Activated CD4-positive, alpha-beta T cell treated with anti-CD3 and anti-CD28 coated beads, Interleukin-2, amount 50 U/mL, for 4 hours (primary cell): ENCODE measurements at regions not wholly inside any gene's neighbourhood (a gene's known extent, or its start where the extent isn't known, plus 50 kb on each side); places are given as distances from the start of the nearest gene placed in this dataset.

ENCODE experiments used
- DNase-seq, 2 experiments: peaks; one replicate each; pipeline ENCODE4 v3.0.0-alpha.2; 2020

DNA sequence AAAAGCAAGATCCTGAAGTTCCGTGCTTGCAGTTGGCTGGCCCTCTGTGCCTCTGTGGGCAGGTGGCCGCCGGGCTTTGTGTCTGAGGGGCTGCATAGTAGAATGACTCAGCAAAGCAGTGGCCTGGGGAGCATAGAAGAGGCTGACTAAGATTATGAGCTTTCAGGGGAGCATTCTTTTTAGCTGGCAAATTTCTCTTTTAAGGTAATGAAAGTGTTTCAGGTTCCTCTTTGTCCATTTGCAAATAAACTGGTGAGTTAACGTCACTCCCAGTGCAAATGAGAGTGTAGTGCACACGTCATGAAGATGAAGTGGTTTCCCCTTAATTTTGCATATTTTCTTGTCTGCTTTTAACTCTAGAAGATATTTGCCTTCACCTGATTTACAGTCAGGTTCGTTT, 98.6 kb downstream of the BCL2L11 start:
- DNase-seq = no peak

DNA sequence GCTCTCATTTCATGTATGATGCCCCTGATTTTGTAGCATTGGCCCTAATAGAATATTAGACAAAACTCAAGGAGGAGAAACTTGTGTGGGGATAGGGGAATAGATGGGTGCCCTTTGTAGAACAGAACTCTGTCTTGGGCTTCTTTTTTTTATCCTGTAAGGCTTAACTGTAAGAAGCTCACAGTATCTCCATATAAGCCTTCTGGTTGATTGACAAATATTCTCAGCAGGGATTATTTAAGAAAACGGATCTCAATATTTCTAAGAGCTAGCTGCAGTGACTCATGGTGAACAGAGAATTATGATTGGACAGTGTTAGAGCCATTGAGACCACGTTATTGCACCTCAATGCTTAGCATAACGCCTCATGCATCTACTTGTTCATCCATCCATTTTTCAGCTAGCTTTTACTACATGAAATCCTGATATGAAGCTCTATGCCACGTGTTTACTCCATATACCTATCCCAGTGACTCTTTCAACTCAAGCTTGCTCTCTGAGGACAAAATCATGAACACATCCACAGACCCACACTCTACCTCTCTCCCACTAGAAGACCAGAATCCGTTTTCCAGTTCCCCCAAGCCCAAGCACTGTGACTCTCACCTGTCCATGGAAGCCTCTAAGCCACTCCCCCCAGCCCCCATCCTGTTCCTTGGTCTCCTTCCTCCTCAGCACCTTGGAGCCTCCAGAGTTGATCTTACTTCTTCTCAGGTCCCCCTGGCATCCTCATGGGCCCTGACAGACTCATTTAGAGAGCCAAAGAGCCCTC, 99.2 kb downstream of the BCL2L11 start:
- no peak for DNase-seq

GRCh38 chr2:111220962-111221361, 100.2 kb downstream of the BCL2L11 start:
- no peak for DNase-seq

DNA sequence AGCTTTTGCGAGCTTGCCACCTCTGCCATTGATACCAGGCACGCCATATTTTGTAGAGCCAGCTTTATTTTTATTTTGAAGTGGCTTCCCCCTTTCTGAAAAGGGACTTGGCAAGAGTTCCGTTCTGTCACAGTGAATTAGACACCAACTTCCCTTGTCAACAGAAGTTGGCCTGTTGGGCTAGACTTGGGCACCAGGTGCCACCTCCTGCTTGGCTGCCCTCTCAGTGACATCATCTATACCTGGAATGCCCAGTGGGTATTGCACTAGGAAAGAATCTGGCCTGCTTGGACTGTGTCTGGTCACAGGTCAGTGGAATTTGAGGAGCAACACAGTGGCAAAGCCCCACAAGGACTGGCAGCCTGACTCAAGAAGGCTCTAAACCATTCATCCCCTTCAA, 101.0 kb downstream of the BCL2L11 start:
- DNase-seq = no peak

DNA sequence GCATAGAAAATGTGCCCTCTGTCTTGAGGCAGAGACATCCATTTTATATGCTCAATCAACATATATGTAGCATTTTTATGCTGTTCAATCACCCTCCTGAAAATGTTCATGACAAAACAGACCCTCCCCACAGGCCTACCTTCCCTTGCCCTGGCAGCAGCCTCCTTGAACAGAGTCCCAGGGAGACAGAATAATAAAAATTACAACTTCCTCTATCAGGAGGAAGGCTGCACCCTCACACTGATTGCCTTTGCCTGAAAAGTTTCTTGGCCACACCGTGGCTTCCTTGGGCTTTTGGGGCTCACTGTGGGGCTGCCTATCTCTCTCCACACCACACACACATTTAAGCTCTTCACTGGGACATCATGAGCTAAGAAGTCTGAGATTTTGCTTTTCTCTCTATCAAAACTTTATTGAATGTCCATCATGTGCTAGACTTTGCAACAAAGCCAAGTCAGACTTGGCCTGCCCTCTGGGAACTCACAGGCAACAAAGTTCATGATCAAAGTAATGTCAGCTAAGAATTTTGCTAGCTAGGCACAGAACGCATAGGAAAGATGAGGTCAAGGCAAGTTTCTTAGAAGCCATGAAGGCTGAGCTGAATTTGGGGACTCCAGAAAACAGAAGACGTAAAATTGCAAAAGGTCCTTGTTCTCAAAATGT, 101.6 kb downstream of the BCL2L11 start:
- DNase-seq = no peak

GRCh38 chr2:111225856-111226255, 105.1 kb downstream of the BCL2L11 start:
- DNase-seq = no peak

- DNase-seq = no peak
These were observed 106.4 kb downstream of the BCL2L11 start for GRCh38 chr2:111226876-111227700.

GRCh38 chr2:111227716-111228141, 107.0 kb downstream of the BCL2L11 start:
- no peak for DNase-seq

GRCh38 chr2:111231532-111232252, 111.0 kb downstream of the BCL2L11 start:
- DNase-seq = no peak

- DNase-seq = no peak
These were observed 114.7 kb downstream of the BCL2L11 start for GRCh38 chr2:111235192-111236015.

DNA sequence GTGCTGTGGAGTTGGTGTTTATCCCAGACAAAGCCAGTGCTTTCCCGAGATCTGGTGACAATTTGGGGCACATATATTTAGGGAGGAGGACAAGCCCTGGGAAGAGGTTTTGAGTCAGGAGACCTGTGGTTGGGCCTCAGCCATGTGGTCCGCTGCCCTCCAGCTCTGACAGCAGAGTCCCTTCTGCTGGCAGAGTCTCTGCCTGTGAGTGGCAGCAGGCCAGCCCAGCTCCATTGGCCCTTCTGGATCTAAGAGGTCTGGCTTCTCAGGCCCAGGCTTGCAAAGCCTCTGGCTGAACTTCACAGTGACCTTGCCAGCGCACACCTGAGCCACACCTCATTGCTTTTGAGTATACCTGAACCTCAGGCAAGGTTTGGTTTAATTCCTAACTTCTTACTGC, 115.3 kb downstream of the BCL2L11 start:
- DNase-seq = no peak

DNA sequence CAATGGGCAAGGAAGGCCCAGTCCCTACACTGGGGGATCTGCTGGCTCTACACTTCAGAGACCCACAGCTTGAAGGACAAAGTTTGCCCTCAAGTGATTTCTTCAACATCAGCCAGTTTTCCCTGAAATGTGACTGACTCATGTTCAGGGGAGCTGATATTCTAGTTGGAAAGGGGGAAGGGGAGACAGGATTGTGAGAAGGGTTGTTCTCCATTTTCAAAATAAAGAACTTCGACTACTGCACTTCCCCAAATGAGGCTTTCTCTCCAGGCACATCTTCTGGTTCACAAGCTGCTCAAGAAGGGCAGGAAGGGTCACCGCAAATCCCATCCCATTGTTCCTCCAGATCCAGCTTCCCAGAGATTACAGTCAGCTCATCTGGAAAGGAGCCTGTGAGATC, 117.6 kb downstream of the BCL2L11 start:
- no peak for DNase-seq

GRCh38 chr2:111239107-111239506, 118.4 kb downstream of the BCL2L11 start:
- DNase-seq = no peak

GRCh38 chr2:111239581-111240249, 119.0 kb downstream of the BCL2L11 start:
- DNase-seq = no peak

GRCh38 chr2:111243295-111243694, 122.6 kb downstream of the BCL2L11 start:
- no peak for DNase-seq

- no peak for DNase-seq
These were observed 124.2 kb downstream of the BCL2L11 start for GRCh38 chr2:111244864-111245263.

- DNase-seq = no peak
These were observed 125.9 kb downstream of the BCL2L11 start for GRCh38 chr2:111246620-111247061.

GRCh38 chr2:111247491-111247890, 126.8 kb downstream of the BCL2L11 start:
- no peak for DNase-seq

GRCh38 chr2:111249806-111250205, 129.1 kb downstream of the BCL2L11 start:
- no peak for DNase-seq

GRCh38 chr2:111250448-111251030, 129.8 kb downstream of the BCL2L11 start:
- no peak for DNase-seq

GRCh38 chr2:111251711-111252110, 131.0 kb downstream of the BCL2L11 start:
- no peak for DNase-seq
